Adipocyte (in vitro differentiated cells): ENCODE measurements at regions not wholly inside any gene's neighbourhood (a gene's known extent, or its start where the extent isn't known, plus 50 kb on each side); places are given as distances from the start of the nearest gene placed in this dataset.
"Not testable (repeated sequence)": the region's sequence is repeated elsewhere in the genome, so short reads cannot be mapped to it uniquely, and the experiment has no call there.

Experiments
- DNase-seq: peaks from one replicate; pipeline ENCODE4 v3.0.0-alpha.2; 2015; ENCODE audit warnings: low read depth
- H3K27me3 ChIP-seq: replicated peaks from 2 replicates; pipeline ENCODE4 v1.7.0; 2013; ENCODE audit warnings: mild to moderate bottlenecking, low read length, moderate library complexity; ENCODE audit not compliant: control insufficient read depth, insufficient read depth
- H3K36me3 ChIP-seq: 2 replicates; pipeline ENCODE4 v1.7.0; 2013; ENCODE audit warnings: low read length, mild to moderate bottlenecking, moderate library complexity; ENCODE audit not compliant: control insufficient read depth, insufficient read depth, severe bottlenecking
- H3K4me1 ChIP-seq: 2 replicates; pipeline ENCODE4 v1.7.0; 2013; ENCODE audit warnings: mild to moderate bottlenecking, low read length, moderate library complexity; ENCODE audit not compliant: control insufficient read depth, insufficient read depth
- H3K4me3 ChIP-seq: 2 replicates; pipeline ENCODE4 v1.7.0; 2013; ENCODE audit warnings: mild to moderate bottlenecking, low read length, moderate library complexity
- H3K9ac ChIP-seq: 2 replicates; pipeline ENCODE4 v1.7.0; 2013; ENCODE audit warnings: mild to moderate bottlenecking, low read length, moderate library complexity
- H3K9me3 ChIP-seq: 2 replicates; pipeline ENCODE4 v1.7.0; 2013; ENCODE audit warnings: mild to moderate bottlenecking, low read length, moderate library complexity; ENCODE audit not compliant: control insufficient read depth

DNA sequence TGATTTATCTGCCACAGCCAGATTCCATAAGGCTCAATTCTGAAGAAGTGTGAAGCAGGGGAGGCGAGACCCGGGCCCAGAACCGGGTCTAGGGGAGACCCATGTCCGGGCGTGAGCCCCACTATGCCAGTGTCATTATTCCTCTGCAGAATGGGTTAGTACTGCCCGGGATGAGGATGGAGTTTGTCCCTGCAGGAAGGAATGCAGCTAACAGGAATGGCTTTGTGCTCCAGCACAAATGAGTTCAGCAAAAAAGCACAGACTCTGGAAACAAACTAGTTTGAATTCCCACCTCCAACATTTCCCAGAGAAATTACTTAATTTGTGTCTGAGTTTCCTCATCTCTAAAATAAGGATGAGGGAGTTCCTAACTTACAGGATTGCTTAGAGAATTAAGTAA is 202.9 kb downstream of the SYK start:
- no peaks in the 10 kb centered on the region for H3K36me3 ChIP-seq
- H3K27me3 ChIP-seq: no peaks in the 10 kb centered on the region
- no peak overlapping the region for H3K4me3 ChIP-seq
- H3K9me3 ChIP-seq: peaks cover 27% of the 10 kb centered on the region
- DNase-seq: no peak
- H3K4me1 ChIP-seq: peaks cover 18% of the 10 kb centered on the region
- no peak overlapping the region for H3K9ac ChIP-seq

DNA sequence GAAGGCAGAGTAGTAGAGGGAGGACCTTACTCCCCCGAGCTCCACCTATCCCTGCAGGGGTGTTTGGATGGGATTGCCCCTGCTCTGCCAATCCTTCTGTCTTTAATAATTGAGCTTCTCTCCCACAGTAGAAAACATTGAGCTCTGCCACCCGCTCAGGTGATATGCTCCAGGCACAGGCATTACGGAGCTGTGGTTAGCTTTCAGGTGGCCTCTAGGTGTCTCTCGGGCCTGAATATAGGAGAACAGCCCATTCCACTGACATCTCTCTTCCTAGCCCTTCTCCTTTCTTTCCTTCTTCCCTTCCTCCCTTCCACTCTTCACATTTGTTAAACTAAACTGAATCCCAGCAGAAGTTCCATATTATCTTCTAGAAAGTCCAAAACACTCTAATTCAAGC is 203.4 kb downstream of the SYK start:
- H3K4me3 ChIP-seq: no peak overlapping the region
- H3K36me3 ChIP-seq: no peaks in the 10 kb centered on the region
- H3K9ac ChIP-seq: no peak overlapping the region
- H3K27me3 ChIP-seq: no peaks in the 10 kb centered on the region
- peaks cover 27% of the 10 kb centered on the region for H3K9me3 ChIP-seq
- peaks cover 13% of the 10 kb centered on the region for H3K4me1 ChIP-seq
- no peak for DNase-seq

GRCh38 chr9:91006046-91006445 is 204.4 kb downstream of the SYK start:
- peaks cover 27% of the 10 kb centered on the region for H3K9me3 ChIP-seq
- no peak for DNase-seq
- peaks cover 2% of the 10 kb centered on the region for H3K4me1 ChIP-seq
- H3K36me3 ChIP-seq: no peaks in the 10 kb centered on the region
- H3K27me3 ChIP-seq: no peaks in the 10 kb centered on the region
- no peak overlapping the region for H3K4me3 ChIP-seq
- no peak overlapping the region for H3K9ac ChIP-seq

DNA sequence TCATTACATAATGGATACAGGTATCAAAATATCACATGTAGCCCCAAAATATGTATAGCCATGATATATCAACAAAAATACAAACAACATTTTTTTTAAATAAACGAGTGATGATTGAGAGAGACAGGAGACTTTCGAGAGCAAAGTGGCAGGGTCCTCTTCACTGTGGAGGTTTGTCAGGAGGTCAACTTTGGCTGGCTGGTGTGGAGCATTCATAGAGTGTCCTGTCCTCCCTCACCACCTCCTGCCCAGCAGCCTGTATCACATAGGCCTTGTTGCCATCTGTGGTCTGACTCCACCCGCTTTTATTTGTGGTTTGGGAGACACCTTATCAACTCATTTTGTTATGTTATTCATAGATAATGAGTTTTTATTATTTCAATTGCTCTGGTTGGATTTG is 206.9 kb downstream of the SYK start:
- no peak for DNase-seq
- no peaks in the 10 kb centered on the region for H3K36me3 ChIP-seq
- H3K9ac ChIP-seq: no peak overlapping the region

DNA sequence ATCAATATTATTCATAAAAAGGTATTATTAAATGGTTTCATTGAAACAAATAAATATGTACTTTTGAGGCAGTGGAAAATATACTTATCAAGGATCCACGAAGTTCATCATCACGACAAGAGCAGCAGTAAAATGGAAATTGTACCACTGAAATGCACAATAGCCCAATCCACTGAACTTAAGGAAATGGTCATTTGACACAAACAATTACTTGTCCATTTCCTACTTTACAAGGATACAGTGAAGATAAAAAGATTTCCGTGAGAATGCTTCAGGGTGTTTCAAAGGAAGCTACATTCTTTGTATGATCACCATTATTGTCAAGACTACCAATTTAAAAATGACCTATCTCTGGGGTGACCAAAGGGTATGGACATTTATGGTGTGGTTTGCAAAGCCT is 210.3 kb downstream of the SYK start:
- DNase-seq: no peak
- Histone ChIP-seq H3K4me3 (no peak overlapping the region), H3K9me3 (peaks cover 17% of the 10 kb centered on the region), H3K4me1 (no peaks in the 10 kb centered on the region), H3K36me3 (no peaks in the 10 kb centered on the region), H3K27me3 (no peaks in the 10 kb centered on the region), H3K9ac (no peak overlapping the region)

More for the DNA sequence above, 206.9 kb downstream of the SYK start:
- H3K4me3 ChIP-seq: no peak overlapping the region
- H3K27me3 ChIP-seq: no peaks in the 10 kb centered on the region
- peaks cover 23% of the 10 kb centered on the region for H3K9me3 ChIP-seq
- H3K4me1 ChIP-seq: no peaks in the 10 kb centered on the region

DNA sequence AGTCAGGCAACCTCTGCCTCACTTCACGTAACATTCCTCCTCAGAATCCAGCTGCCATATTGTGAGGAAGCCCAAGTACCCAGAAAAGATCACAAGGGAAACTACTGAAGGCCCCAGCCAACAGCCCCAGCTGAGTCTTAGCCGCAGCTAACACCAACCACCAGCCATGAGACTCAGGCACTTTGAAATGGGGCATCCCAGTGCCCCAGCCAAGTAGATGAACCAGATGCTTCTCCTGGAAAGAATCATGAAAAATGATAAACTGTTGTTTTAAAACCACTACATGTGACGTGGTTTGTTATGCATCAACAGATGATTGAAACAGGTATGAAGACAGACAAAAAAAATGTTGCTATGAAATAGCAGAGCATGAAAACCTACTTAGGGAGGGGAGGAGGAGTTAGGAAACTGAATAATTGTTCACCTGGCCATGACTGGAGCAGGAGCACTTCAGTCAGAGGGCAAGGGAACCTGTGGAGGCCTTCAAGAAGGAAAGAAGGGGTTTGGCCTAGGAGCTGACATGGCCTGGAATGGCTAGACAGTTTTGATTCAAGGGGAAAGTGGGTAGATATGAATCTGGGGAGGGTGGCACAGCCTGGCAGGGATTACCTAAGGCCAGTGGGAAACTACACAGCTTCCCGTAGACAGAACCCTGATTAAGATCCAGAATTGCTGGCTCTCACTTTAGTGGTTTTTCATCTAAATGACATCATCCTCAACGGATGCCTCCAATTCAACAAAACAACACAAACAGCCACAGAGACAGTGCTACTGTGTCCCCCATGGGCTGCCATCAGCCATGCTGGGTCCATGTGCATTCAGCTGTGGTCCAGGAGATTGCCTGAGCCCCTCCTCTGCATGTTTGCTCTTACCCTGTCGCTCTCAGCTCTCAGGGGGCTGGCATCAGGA is 211.6 kb downstream of the SYK start:
- no peaks in the 10 kb centered on the region for H3K4me1 ChIP-seq
- no peaks in the 10 kb centered on the region for H3K36me3 ChIP-seq
- no peak for DNase-seq
- H3K4me3 ChIP-seq: no peak overlapping the region
- peaks cover 7% of the 10 kb centered on the region for H3K9me3 ChIP-seq
- H3K9ac ChIP-seq: no peak overlapping the region
- no peaks in the 10 kb centered on the region for H3K27me3 ChIP-seq

- Histone ChIP-seq H3K4me1 (no peaks in the 10 kb centered on the region), H3K27me3 (no peaks in the 10 kb centered on the region), H3K36me3 (no peaks in the 10 kb centered on the region), H3K4me3 (no peak overlapping the region), H3K9ac (no peak overlapping the region), H3K9me3 (peaks cover 16% of the 10 kb centered on the region)
- no peak for DNase-seq
Observed at GRCh38 chr9:91017245-91017644, 215.6 kb downstream of the SYK start.

- not testable (repeated sequence) for H3K9ac ChIP-seq, H3K36me3 ChIP-seq, H3K27me3 ChIP-seq, H3K4me1 ChIP-seq, DNase-seq, H3K4me3 ChIP-seq, H3K9me3 ChIP-seq
Observed at GRCh38 chr9:91019871-91020270, 218.3 kb downstream of the SYK start.

- H3K9me3 ChIP-seq, H3K4me1 ChIP-seq, H3K36me3 ChIP-seq, DNase-seq, H3K9ac ChIP-seq, H3K27me3 ChIP-seq, H3K4me3 ChIP-seq: not testable (repeated sequence)
Observed at GRCh38 chr9:91021656-91022055, 220.0 kb downstream of the SYK start.

- peaks cover 10% of the 10 kb centered on the region for H3K9me3 ChIP-seq
- H3K9ac ChIP-seq: no peak overlapping the region
- no peak overlapping the region for H3K4me3 ChIP-seq
- DNase-seq: no peak
- H3K36me3 ChIP-seq: no peaks in the 10 kb centered on the region
- H3K27me3 ChIP-seq: no peaks in the 10 kb centered on the region
- no peaks in the 10 kb centered on the region for H3K4me1 ChIP-seq
Observed at GRCh38 chr9:91023741-91024140, 222.1 kb downstream of the SYK start.

GRCh38 chr9:91024841-91025240 is 223.2 kb downstream of the SYK start:
- H3K36me3 ChIP-seq: no peaks in the 10 kb centered on the region
- no peak overlapping the region for H3K9ac ChIP-seq
- peaks cover 7% of the 10 kb centered on the region for H3K9me3 ChIP-seq
- DNase-seq: no peak
- no peaks in the 10 kb centered on the region for H3K27me3 ChIP-seq
- no peaks in the 10 kb centered on the region for H3K4me1 ChIP-seq
- no peak overlapping the region for H3K4me3 ChIP-seq

GRCh38 chr9:91025856-91026255 is 224.2 kb downstream of the SYK start:
- Histone ChIP-seq H3K9me3 (peaks cover 7% of the 10 kb centered on the region), H3K4me3 (no peak overlapping the region), H3K9ac (no peak overlapping the region), H3K36me3 (no peaks in the 10 kb centered on the region), H3K4me1 (no peaks in the 10 kb centered on the region), H3K27me3 (no peaks in the 10 kb centered on the region)
- DNase-seq: no peak
